Prostate gland (tissue), 2 donors: ENCODE measurements at regions not wholly inside any gene's neighbourhood (a gene's known extent, or its start where the extent isn't known, plus 50 kb on each side); places are given as distances from the start of the nearest gene placed in this dataset.

Source experiments
- DNase-seq: peaks from one replicate; pipeline ENCODE4 v3.0.0-alpha.2; 2019; ENCODE audit warnings: low spot score
- H3K27ac ChIP-seq, 2 donors: fragments of 200-600 bp; sonication (generic); 2 replicates each; pipeline ENCODE4 v1.5.1; 2017 to 2019
- H3K27me3 ChIP-seq: fragments of 200-600 bp; sonication (generic); replicated peaks from 2 replicates; pipeline ENCODE4 v1.5.1; 2019; ENCODE audit not compliant: insufficient read depth
- H3K36me3 ChIP-seq, 2 donors: fragments of 200-600 bp; sonication (generic); 1 replicate in 1 of 2; 2 replicates in 1 of 2; pipeline versions ENCODE4 v1.5.1 to v1.8.1; 2017 to 2019
- H3K4me1 ChIP-seq: fragments of 200-600 bp; sonication (generic); replicated peaks from 2 replicates; pipeline ENCODE4 v1.5.1; 2019
- H3K4me3 ChIP-seq, 2 donors: fragments of 200-600 bp; sonication (generic); 2 replicates each; pipeline ENCODE4 v1.5.1; 2017 to 2019
- H3K9me3 ChIP-seq: fragments of 200-600 bp; sonication (generic); 2 replicates; pipeline ENCODE4 v1.5.1; 2017
- POLR2A ChIP-seq: fragments of 450-650 bp; IDR thresholded peaks from one replicate; pipeline ENCODE4 v1.6.1; 2016; ENCODE audit warnings: antibody characterized with exemption, mild to moderate bottlenecking
- POLR2AphosphoS5 ChIP-seq: sonication (generic); formaldehyde crosslinking; IDR thresholded peaks from one replicate; pipeline ENCODE4 v1.6.1; 2017; ENCODE audit warnings: antibody characterized with exemption
- WGBS: methylation state at CpG from one replicate; pipeline ENCODE4 v1.1.5; 2018; 5-methylcytosine and 5-hydroxymethylcytosine counted together
- intact Hi-C: fragments of 100-400 bp; cut with DNase I; formaldehyde crosslinking; loops from one replicate; pipeline ENCODE4 v1.14.2; 2022
- TF ChIP-seq, protein P1 (sequence below), 4 experiments: fragments of 200-600 bp in 2 of 4; fragments of 450-650 bp in 2 of 4; sonication (generic) in 2 of 4; IDR thresholded peaks; 1 replicate in 3 of 4; 2 replicates in 1 of 4; pipeline ENCODE4 v1.5.1; 2016 to 2019; ENCODE audit warnings: antibody characterized with exemption in 4 of 4, mild to moderate bottlenecking in 2 of 4, moderate library complexity in 2 of 4

DNA sequence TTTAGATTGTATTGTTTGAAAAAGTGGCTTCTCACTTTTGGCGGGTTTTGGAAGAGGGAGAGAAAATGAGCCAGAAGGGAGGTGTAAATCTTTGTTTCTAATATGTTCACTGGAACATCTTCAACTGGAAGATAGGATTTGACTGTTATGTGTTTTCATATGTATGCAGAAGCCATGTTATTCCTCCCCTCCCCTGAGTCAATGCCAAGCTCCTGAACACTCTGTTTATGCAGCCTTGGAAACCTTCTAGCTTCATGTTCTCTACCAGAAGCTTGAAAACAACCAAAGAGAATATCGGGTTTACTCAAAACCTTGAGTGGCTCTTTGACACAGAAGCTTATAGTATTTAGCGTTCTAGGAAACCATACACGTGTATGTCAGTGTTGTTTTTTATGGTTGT is 279.1 kb downstream of the PRL start:
- Histone ChIP-seq H3K36me3 (no peaks in the 10 kb centered on the region), H3K27me3 (no peaks in the 10 kb centered on the region), H3K27ac (no peak overlapping the region), H3K9me3 (no peaks in the 10 kb centered on the region), H3K4me1 (no peaks in the 10 kb centered on the region), H3K4me3 (no peak overlapping the region)
- intact Hi-C loops: no loop called here
- DNase-seq: no peak
- 64% methylated on average over 4 of the region's 4 CpGs for whole genome bisulfite sequencing
- TF ChIP-seq POLR2A (no peak), POLR2AphosphoS5 (no peak)
- TF ChIP-seq, protein P1, sequence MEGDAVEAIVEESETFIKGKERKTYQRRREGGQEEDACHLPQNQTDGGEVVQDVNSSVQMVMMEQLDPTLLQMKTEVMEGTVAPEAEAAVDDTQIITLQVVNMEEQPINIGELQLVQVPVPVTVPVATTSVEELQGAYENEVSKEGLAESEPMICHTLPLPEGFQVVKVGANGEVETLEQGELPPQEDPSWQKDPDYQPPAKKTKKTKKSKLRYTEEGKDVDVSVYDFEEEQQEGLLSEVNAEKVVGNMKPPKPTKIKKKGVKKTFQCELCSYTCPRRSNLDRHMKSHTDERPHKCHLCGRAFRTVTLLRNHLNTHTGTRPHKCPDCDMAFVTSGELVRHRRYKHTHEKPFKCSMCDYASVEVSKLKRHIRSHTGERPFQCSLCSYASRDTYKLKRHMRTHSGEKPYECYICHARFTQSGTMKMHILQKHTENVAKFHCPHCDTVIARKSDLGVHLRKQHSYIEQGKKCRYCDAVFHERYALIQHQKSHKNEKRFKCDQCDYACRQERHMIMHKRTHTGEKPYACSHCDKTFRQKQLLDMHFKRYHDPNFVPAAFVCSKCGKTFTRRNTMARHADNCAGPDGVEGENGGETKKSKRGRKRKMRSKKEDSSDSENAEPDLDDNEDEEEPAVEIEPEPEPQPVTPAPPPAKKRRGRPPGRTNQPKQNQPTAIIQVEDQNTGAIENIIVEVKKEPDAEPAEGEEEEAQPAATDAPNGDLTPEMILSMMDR (IDR thresholded peaks at IDR 0.05): no peak

DNA sequence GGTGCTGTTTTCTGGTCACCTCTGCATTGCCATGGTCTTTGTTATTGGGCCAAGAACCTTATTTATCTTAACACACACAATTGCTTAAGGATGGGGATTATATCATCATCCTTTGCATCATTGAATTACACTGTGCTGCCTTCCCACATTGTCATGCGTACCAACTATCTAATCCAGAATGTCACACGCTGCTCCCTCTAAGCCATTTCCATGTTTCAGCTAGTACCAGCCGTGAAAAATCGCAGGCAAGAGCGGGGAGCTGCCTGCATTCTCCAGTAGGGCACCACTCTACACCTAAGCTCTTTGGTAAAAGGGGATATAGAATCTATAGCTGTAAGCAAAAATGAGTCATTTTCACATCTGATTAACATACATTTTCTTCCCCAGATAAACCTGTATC is 277.0 kb downstream of the PRL start:
- intact Hi-C loops: no loop called here
- Histone ChIP-seq H3K4me3 (no peak overlapping the region), H3K4me1 (no peaks in the 10 kb centered on the region), H3K27ac (no peak overlapping the region), H3K36me3 (no peaks in the 10 kb centered on the region), H3K27me3 (no peaks in the 10 kb centered on the region), H3K9me3 (no peaks in the 10 kb centered on the region)
- no peak for DNase-seq
- TF ChIP-seq POLR2AphosphoS5 (no peak), POLR2A (no peak)
- TF ChIP-seq, protein P1 (IDR thresholded peaks at IDR 0.05): no peak
- WGBS: 97% methylated on average over 5 of the region's 5 CpGs

DNA sequence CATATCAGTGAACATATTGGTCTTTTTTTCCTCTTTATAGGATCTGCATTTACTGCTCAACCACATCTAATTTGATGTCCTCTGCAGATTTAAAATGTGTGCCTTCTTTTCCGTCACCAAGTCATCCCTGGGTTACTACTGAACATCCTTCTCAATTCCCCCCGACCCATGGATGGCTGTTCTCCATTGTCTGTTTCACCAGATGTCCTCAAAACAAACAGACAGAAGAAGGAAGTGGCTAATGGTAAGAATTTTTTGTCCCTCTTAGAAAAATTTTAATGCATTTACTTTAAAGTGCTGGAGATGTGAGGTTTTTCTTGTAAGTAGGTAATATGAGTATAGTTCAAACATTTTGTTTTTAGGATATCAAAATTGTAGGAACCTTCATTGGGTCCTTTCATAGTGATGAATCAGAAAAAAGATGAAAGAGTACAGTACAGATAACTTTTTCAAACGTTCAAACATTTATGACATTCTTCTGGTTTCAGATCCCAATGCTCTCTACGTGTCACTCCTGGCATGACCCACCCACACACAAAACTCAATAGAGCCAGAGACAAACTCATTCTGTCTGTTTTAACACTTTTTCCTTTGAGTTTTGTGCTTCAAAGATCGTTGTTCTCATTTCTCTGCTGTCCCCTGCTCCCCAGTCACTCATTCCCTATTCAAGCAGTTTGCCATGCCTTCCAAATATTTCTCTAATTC is 276.4 kb downstream of the PRL start:
- intact Hi-C loops: no loop called here
- Histone ChIP-seq H3K9me3 (no peaks in the 10 kb centered on the region), H3K4me3 (no peak overlapping the region), H3K27ac (no peak overlapping the region), H3K4me1 (no peaks in the 10 kb centered on the region), H3K27me3 (no peaks in the 10 kb centered on the region), H3K36me3 (no peaks in the 10 kb centered on the region)
- WGBS: 65% methylated on average over 5 of the region's 5 CpGs
- no peak for DNase-seq
- TF ChIP-seq, protein P1 (IDR thresholded peaks at IDR 0.05): no peak
- TF ChIP-seq POLR2A (no peak), POLR2AphosphoS5 (no peak)

DNA sequence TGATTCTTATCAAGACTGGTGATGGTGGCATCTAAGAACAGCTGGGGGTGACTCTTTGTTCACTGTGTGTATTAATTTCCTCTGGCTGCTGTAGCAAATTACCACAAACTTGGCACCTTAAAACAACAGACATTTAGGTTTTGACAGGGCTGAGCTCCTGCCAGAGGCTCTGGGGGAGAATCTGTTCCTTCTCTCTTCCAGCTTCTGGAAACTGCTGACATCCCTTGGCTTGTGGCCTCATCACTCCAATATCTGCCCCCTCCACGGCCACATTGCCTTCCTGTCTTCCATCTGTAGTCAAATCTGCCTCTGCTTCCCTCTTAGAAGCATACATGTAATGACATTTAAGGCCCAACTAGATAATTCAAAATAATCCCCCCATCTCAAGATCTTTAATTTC is 274.9 kb downstream of the PRL start:
- H3K4me1 ChIP-seq: no peaks in the 10 kb centered on the region
- TF ChIP-seq, protein P1 (IDR thresholded peaks at IDR 0.05): no peak
- no peak for TF ChIP-seq POLR2AphosphoS5
- no peak for TF ChIP-seq POLR2A
- H3K4me3 ChIP-seq: no peak overlapping the region
- intact Hi-C loops: no loop called here
- no peaks in the 10 kb centered on the region for H3K27me3 ChIP-seq
- 78% methylated on average over 1 of the region's 1 CpG for WGBS
- H3K36me3 ChIP-seq: no peaks in the 10 kb centered on the region
- DNase-seq: no peak
- H3K9me3 ChIP-seq: no peaks in the 10 kb centered on the region
- H3K27ac ChIP-seq: no peak overlapping the region

DNA sequence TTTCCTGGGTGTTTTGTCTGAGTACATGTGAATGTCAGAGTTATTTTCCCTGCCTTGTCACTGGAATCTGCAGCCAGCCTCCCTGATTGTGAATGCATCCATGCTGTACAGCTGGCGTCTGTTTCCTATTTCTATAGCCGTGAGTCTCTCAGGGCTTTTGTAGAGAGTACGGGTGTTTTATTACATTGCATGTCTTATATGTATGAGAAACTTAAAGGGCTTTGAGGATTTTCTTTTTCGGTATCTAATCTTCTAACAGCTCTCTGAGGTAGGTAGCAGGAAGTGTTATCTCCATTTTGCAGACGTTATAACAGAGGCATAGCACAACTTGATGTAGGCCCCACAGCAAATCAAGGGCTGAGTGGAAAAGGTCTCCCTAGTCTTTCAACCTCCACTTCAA is 272.9 kb downstream of the PRL start:
- TF ChIP-seq, protein P1 (IDR thresholded peaks at IDR 0.05): no peak
- TF ChIP-seq POLR2AphosphoS5: no peak
- no peak for TF ChIP-seq POLR2A
- H3K4me3 ChIP-seq: no peak overlapping the region
- no peaks in the 10 kb centered on the region for H3K27me3 ChIP-seq
- no peak overlapping the region for H3K27ac ChIP-seq
- no peak for DNase-seq
- H3K4me1 ChIP-seq: no peaks in the 10 kb centered on the region
- WGBS: 86% methylated on average over 5 of the region's 5 CpGs
- intact Hi-C loops: no loop called here
- no peaks in the 10 kb centered on the region for H3K36me3 ChIP-seq
- no peaks in the 10 kb centered on the region for H3K9me3 ChIP-seq
